Naive B cell (primary cell): ENCODE measurements at regions not wholly inside any gene's neighbourhood (a gene's known extent, or its start where the extent isn't known, plus 50 kb on each side); places are given as distances from the start of the nearest gene placed in this dataset.
"Not testable (repeated sequence)": the region's sequence is repeated elsewhere in the genome, so short reads cannot be mapped to it uniquely, and the experiment has no call there.

Experiments used
- ATAC-seq, 2 donors: fragments of 150-1000 bp; cut with Tn5 transposase; 2 replicates each; pipeline ENCODE4 v1.10.0; 2021; ENCODE audit warnings: low read depth in 2 of 2, mild to moderate bottlenecking in 2 of 2, moderate library complexity in 2 of 2
- DNase-seq: peaks from one replicate; pipeline ENCODE4 v3.0.0; 2022
- H3K27ac Mint-ChIP-seq, 6 donors: one replicate each; pipeline ENCODE4 v1.8.0; 2020 to 2022; ENCODE audit warnings: mild to moderate bottlenecking in 6 of 6, mixed read lengths in 6 of 6, moderate library complexity in 5 of 6, inconsistent platforms in 2 of 6
- H3K27me3 Mint-ChIP-seq, 3 donors: one replicate each; pipeline ENCODE4 v1.8.0; 2021 to 2022; ENCODE audit warnings: mixed read lengths in 3 of 3, mild to moderate bottlenecking in 1 of 3
- H3K36me3 Mint-ChIP-seq, 2 donors: one replicate each; pipeline ENCODE4 v1.8.0; 2020 to 2022; ENCODE audit warnings: mixed read lengths in 2 of 2, inconsistent platforms in 1 of 2, mild to moderate bottlenecking in 1 of 2
- H3K4me1 Mint-ChIP-seq, 3 donors: one replicate each; pipeline ENCODE4 v1.8.0; 2020 to 2022; ENCODE audit warnings: mixed read lengths in 3 of 3, inconsistent platforms in 1 of 3, mild to moderate bottlenecking in 1 of 3, moderate library complexity in 1 of 3
- H3K4me3 Mint-ChIP-seq, 8 donors: one replicate each; pipeline ENCODE4 v1.8.0; 2020 to 2022; ENCODE audit warnings: mild to moderate bottlenecking in 8 of 8, mixed read lengths in 8 of 8, moderate library complexity in 8 of 8, inconsistent platforms in 2 of 8
- H3K9me3 Mint-ChIP-seq, 7 donors: one replicate each; pipeline ENCODE4 v1.8.0; 2020 to 2022; ENCODE audit warnings: mixed read lengths in 7 of 7, mild to moderate bottlenecking in 5 of 7, inconsistent platforms in 2 of 7, moderate library complexity in 1 of 7

- Mint-ChIP-seq H3K27me3 (peaks cover 0 to 10% (median 8%) of the 10 kb centered on the region in 3 donors), H3K36me3 (no peaks in the 10 kb centered on the region), H3K27ac (no peak overlapping the region), H3K4me1 (no peaks in the 10 kb centered on the region), H3K4me3 (no peak overlapping the region), H3K9me3 (peaks cover 0 to 15% (median 3%) of the 10 kb centered on the region in 7 donors)
- ATAC-seq = no peak
- DNase-seq = no peak
Observed at GRCh38 chr10:21343087-21343486, 182.4 kb downstream of the SKIDA1 start.

GRCh38 chr10:21342499-21342898 lies 183.0 kb downstream of the SKIDA1 start:
- ATAC-seq, H3K4me3 Mint-ChIP-seq: not testable (repeated sequence)

GRCh38 chr10:21340331-21340730 lies 185.2 kb downstream of the SKIDA1 start:
- Mint-ChIP-seq H3K9me3 (peaks cover 2 to 8% (median 4%) of the 10 kb centered on the region in 7 donors), H3K36me3 (no peaks in the 10 kb centered on the region), H3K27ac (no peak overlapping the region), H3K4me3 (no peak overlapping the region), H3K4me1 (no peaks in the 10 kb centered on the region), H3K27me3 (peaks cover 0 to 10% (median 4%) of the 10 kb centered on the region in 3 donors)
- DNase-seq = no peak
- no peak for ATAC-seq

More at GRCh38 chr10:21342499-21342898, 183.0 kb downstream of the SKIDA1 start:
- H3K4me1 Mint-ChIP-seq, DNase-seq, H3K27ac Mint-ChIP-seq, H3K36me3 Mint-ChIP-seq: not testable (repeated sequence)
- Mint-ChIP-seq H3K9me3 (peaks cover 0 to 13% (median 6%) of the 10 kb centered on the region in 7 donors), H3K27me3 (peaks cover 0 to 10% (median 8%) of the 10 kb centered on the region in 3 donors)

GRCh38 chr10:21337171-21337792 lies 188.2 kb downstream of the SKIDA1 start:
- H3K9me3 Mint-ChIP-seq = peaks cover 2 to 7% (median 4%) of the 10 kb centered on the region in 7 donors
- no peak overlapping the region for H3K27ac Mint-ChIP-seq
- ATAC-seq = no peak
- H3K36me3 Mint-ChIP-seq = no peaks in the 10 kb centered on the region
- no peak for DNase-seq
- peaks cover 0 to 10% (median 4%) of the 10 kb centered on the region in 3 donors for H3K27me3 Mint-ChIP-seq
- no peak overlapping the region for H3K4me3 Mint-ChIP-seq
- H3K4me1 Mint-ChIP-seq = no peaks in the 10 kb centered on the region

GRCh38 chr10:21336476-21337170 lies 188.9 kb downstream of the SKIDA1 start:
- Mint-ChIP-seq H3K27ac (no peak overlapping the region), H3K4me3 (no peak overlapping the region), H3K4me1 (no peaks in the 10 kb centered on the region), H3K9me3 (peaks cover 2 to 7% (median 4%) of the 10 kb centered on the region in 7 donors), H3K36me3 (no peaks in the 10 kb centered on the region), H3K27me3 (peaks cover 0 to 10% (median 4%) of the 10 kb centered on the region in 3 donors)
- DNase-seq = no peak
- ATAC-seq = no peak

- no peaks in the 10 kb centered on the region for H3K27me3 Mint-ChIP-seq
- H3K9me3 Mint-ChIP-seq = peaks cover 0 to 7% (median 3%) of the 10 kb centered on the region in 7 donors
- no peak overlapping the region for H3K4me3 Mint-ChIP-seq
- ATAC-seq = no peak
- no peaks in the 10 kb centered on the region for H3K36me3 Mint-ChIP-seq
- no peak for DNase-seq
- no peaks in the 10 kb centered on the region for H3K4me1 Mint-ChIP-seq
- no peak overlapping the region for H3K27ac Mint-ChIP-seq
Observed at GRCh38 chr10:21334891-21335696, 190.4 kb downstream of the SKIDA1 start.

GRCh38 chr10:21330628-21331020 lies 194.9 kb downstream of the SKIDA1 start:
- no peaks in the 10 kb centered on the region for H3K36me3 Mint-ChIP-seq
- H3K4me1 Mint-ChIP-seq = no peaks in the 10 kb centered on the region
- peaks cover 0 to 6% (median 5%) of the 10 kb centered on the region in 3 donors for H3K27me3 Mint-ChIP-seq
- H3K9me3 Mint-ChIP-seq = no peaks in the 10 kb centered on the region
- DNase-seq (no peak), ATAC-seq (no peak)
- no peak overlapping the region for H3K27ac Mint-ChIP-seq
- H3K4me3 Mint-ChIP-seq = no peak overlapping the region

GRCh38 chr10:21329995-21330627 lies 195.4 kb downstream of the SKIDA1 start:
- Mint-ChIP-seq H3K27me3 (peaks cover 0 to 6% (median 5%) of the 10 kb centered on the region in 3 donors), H3K4me3 (no peak overlapping the region), H3K36me3 (no peaks in the 10 kb centered on the region), H3K4me1 (no peaks in the 10 kb centered on the region), H3K9me3 (no peaks in the 10 kb centered on the region), H3K27ac (no peak overlapping the region)
- ATAC-seq (no peak), DNase-seq (no peak)

- Mint-ChIP-seq H3K9me3 (no peaks in the 10 kb centered on the region), H3K4me1 (no peaks in the 10 kb centered on the region), H3K36me3 (no peaks in the 10 kb centered on the region), H3K27me3 (peaks cover 0 to 6% (median 5%) of the 10 kb centered on the region in 3 donors), H3K4me3 (no peak overlapping the region), H3K27ac (no peak overlapping the region)
- ATAC-seq (no peak), DNase-seq (no peak)
Observed at GRCh38 chr10:21327289-21327993, 198.0 kb downstream of the SKIDA1 start.

- DNase-seq = no peak
- Mint-ChIP-seq H3K9me3 (peaks cover 0 to 3% (median 0%) of the 10 kb centered on the region in 7 donors), H3K27ac (no peak overlapping the region)
Observed at GRCh38 chr10:21326594-21327288, 198.7 kb downstream of the SKIDA1 start.

GRCh38 chr10:21318540-21319167 lies 206.8 kb downstream of the SKIDA1 start:
- Mint-ChIP-seq H3K9me3 (peaks cover 0 to 11% (median 3%) of the 10 kb centered on the region in 7 donors), H3K36me3 (no peaks in the 10 kb centered on the region), H3K27me3 (peaks cover 0 to 11% (median 4%) of the 10 kb centered on the region in 3 donors), H3K4me1 (no peaks in the 10 kb centered on the region), H3K4me3 (no peak overlapping the region), H3K27ac (no peak overlapping the region)
- ATAC-seq (no peak), DNase-seq (no peak)

More at GRCh38 chr10:21326594-21327288, 198.7 kb downstream of the SKIDA1 start:
- no peak for ATAC-seq
- H3K36me3 Mint-ChIP-seq = no peaks in the 10 kb centered on the region
- H3K4me3 Mint-ChIP-seq = no peak overlapping the region
- peaks cover 0 to 6% (median 5%) of the 10 kb centered on the region in 3 donors for H3K27me3 Mint-ChIP-seq
- no peaks in the 10 kb centered on the region for H3K4me1 Mint-ChIP-seq

- DNase-seq (no peak), ATAC-seq (no peak)
- H3K27ac Mint-ChIP-seq = no peak overlapping the region
- H3K9me3 Mint-ChIP-seq = peaks cover 0 to 11% (median 3%) of the 10 kb centered on the region in 7 donors
- H3K36me3 Mint-ChIP-seq = no peaks in the 10 kb centered on the region
- H3K27me3 Mint-ChIP-seq = peaks cover 0 to 11% (median 4%) of the 10 kb centered on the region in 3 donors
- no peak overlapping the region for H3K4me3 Mint-ChIP-seq
- no peaks in the 10 kb centered on the region for H3K4me1 Mint-ChIP-seq
Observed at GRCh38 chr10:21317902-21318301, 207.6 kb downstream of the SKIDA1 start.
